Adrenal gland (tissue), 5 donors: ENCODE measurements at regions not wholly inside any gene's neighbourhood (a gene's known extent, or its start where the extent isn't known, plus 50 kb on each side); places are given as distances from the start of the nearest gene placed in this dataset.
"Not testable (repeated sequence)": the region's sequence is repeated elsewhere in the genome, so short reads cannot be mapped to it uniquely, and the experiment has no call there.

Experiments
- POLR2A ChIP-seq, 2 donors: fragments of 450-650 bp; IDR thresholded peaks; one replicate each; pipeline ENCODE4 v1.6.1; 2017; ENCODE audit warnings: antibody characterized with exemption in 2 of 2, mild to moderate bottlenecking in 2 of 2, moderate library complexity in 1 of 2
- TF ChIP-seq, protein P1 (sequence below), 6 experiments: fragments of 450-650 bp in 4 of 6; fragments of 200-600 bp in 2 of 6; sonication (generic) in 1 of 6; IDR thresholded peaks; 1 replicate in 5 of 6; 2 replicates in 1 of 6; pipeline versions ENCODE4 v1.5.1 to v1.8.0; 2016 to 2021; ENCODE audit warnings: antibody characterized with exemption in 6 of 6, mild to moderate bottlenecking in 2 of 6, moderate library complexity in 1 of 6
- donor health status: DM: no; HTN: no; CAD: no.

DNA sequence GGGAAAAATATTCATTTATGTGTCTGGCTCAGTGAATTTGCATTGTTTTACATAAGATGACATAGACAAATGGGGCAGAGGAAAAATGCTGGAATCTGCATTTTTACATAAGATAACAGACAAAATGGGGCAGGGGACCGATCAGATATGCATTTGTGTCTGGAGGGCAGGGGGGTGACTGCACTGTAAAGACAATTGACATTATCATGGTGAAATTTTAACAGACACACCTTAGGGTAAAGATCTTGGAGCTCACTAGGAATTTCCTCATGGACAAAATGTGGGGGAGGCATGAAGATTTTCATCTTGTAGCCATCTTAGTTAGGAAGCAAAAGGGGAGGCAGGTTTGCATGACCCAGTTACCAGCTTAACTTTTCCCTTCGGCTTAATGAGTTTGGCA lies 51.4 kb upstream of the GOLGA8O start:
- TF ChIP-seq POLR2A (IDR thresholded peaks at IDR 0.05): not testable (repeated sequence)
- TF ChIP-seq, protein P1, sequence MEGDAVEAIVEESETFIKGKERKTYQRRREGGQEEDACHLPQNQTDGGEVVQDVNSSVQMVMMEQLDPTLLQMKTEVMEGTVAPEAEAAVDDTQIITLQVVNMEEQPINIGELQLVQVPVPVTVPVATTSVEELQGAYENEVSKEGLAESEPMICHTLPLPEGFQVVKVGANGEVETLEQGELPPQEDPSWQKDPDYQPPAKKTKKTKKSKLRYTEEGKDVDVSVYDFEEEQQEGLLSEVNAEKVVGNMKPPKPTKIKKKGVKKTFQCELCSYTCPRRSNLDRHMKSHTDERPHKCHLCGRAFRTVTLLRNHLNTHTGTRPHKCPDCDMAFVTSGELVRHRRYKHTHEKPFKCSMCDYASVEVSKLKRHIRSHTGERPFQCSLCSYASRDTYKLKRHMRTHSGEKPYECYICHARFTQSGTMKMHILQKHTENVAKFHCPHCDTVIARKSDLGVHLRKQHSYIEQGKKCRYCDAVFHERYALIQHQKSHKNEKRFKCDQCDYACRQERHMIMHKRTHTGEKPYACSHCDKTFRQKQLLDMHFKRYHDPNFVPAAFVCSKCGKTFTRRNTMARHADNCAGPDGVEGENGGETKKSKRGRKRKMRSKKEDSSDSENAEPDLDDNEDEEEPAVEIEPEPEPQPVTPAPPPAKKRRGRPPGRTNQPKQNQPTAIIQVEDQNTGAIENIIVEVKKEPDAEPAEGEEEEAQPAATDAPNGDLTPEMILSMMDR (IDR thresholded peaks at IDR 0.05): not testable (repeated sequence)
